Stimulated activated CD8-positive, alpha-beta memory T cell treated with anti-CD3 and anti-CD28 coated beads, Interleukin-7, amount 100 ng/mL, for 1 hour (primary cell): ENCODE measurements at regions not wholly inside any gene's neighbourhood (a gene's known extent, or its start where the extent isn't known, plus 50 kb on each side); places are given as distances from the start of the nearest gene placed in this dataset.

ENCODE experiments used
- DNase-seq, 2 donors: peaks; one replicate each; pipeline ENCODE4 v3.0.0-alpha.2; 2020; ENCODE audit warnings: low read depth in 2 of 2

DNA sequence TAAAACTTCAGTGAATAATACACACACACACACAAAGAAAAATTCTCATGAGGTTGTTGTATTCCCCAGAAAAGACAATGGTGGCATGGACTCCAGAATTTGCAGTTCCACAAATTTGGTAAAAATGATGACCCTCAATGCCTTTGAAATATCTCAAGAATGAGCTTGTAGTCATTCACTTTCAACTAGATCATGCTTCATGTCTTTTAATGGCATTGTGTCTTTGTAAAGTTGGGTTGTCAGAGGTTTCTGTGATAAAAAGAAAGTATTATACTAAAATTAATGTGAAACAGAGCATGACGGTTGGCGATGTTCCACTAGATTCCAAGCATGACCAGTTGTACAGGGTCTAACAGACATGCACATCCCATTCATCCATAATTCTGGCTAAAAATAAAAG, 685.0 kb upstream of the FRG1 start:
- DNase-seq, result no peak

DNA sequence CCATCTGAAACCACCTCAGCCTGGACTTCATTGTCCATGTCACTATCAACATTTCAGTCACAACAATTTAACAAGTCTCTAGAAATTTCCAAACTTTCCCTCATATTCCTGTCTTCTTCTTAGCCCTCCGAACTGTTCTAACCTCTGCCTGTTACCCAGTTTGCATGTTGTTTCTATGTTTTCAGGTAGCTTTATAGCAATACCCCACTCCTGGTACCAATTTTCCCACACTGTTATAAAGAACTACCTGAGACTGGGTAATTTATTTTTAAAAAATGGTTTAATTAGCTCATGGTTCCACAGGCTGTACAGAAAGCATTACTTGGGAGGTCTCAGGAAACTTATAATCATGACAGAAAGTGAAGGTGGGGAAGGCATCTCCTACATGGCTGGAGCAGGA, 679.2 kb upstream of the FRG1 start:
- DNase-seq, result no peak

DNA sequence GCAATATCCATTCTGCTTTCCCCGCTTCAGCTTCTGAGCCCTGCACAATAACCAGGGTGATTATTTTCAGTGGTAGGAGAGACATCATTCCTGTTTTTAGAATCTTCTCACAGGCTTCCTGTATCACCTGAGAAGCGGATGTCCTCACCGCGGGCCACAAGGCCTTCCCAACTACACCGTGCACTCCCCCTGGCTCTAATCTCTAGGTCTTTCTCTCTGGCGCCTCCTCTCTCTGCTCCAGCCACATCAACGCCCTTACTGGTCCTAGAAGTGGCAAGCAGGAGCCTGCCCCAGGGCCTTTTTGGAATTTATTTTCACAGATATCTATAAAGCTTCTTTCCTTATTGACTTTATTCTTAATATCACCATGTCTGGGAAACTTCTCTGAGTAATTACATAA, 675.2 kb upstream of the FRG1 start:
- DNase-seq, result no peak

DNA sequence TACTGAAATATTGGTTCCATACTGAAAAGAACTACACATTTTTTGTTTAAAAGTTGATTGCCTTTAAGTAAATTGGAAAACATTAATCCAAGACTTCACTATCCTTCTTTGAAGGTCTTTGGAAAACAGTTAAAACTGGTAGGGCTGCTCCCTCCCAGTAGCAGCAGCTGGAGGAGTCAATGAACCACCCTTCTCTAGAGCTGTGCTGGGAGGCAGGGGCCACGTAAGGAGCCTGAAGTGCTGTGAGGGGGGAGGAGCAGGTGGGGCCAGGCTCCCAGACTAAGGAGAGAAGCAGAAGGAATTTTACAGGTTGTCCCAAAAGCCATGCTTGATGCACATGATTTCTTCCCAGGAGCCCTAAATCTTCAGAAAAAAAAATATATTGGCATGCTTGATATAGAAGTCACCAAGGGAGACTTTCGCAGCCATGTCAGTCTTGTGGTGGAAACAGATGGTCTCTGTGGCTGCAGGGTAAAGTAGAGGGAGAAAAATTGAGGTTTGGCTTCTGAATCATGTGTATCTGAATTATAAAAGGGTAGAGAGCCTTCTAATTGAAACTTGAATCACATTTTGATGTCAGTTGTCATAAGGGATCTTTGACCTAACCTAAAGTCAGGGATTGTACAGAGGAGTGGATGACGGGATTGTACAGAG, 673.2 kb upstream of the FRG1 start:
- no peak for DNase-seq

DNA sequence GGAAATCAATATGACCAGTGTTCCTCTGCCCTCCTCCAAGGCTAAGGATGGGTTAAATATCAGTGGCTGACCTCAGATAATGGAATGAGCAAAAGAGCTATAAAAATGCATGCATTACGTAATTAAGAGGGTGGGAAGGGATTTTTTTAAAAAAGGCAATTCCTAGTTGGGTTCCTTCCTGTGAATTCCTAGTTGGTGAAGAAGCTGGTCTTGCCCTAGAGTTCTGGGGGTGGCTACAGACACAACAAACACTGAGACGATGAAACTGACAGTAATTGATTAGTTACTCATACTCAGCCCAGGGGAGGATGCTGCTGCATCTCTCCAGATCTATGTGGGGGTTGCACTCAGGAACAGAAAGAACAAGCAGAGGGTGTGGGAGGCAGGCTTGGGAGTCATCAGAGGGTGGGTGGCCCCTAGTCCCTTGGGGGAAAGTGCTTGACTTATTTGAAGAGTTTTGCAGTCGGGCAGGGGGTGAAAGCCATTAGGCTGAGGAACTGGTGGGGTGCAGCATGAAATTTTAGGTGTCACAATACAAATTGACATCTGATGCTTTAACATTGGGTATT, 662.0 kb upstream of the FRG1 start:
- DNase-seq, result no peak

DNA sequence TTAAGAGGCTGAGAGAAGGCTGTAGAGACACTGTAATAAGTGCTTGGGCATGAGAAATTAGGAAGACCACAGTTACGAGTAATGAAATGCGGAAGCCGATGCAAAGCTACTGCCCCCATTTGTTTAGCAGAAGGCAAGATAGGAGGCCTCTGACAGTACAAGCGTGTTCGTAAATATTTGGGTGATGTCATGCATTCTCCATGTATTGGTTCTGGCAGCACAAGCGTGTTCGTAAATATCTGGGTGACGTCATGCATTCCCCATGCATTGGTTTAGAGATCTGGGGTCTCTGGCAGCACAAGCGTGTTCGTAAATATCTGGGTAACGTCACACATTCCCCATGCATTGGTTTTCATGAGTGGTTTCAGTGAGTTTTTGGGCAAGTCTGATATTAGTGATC, 661.5 kb upstream of the FRG1 start:
- DNase-seq, result no peak

DNA sequence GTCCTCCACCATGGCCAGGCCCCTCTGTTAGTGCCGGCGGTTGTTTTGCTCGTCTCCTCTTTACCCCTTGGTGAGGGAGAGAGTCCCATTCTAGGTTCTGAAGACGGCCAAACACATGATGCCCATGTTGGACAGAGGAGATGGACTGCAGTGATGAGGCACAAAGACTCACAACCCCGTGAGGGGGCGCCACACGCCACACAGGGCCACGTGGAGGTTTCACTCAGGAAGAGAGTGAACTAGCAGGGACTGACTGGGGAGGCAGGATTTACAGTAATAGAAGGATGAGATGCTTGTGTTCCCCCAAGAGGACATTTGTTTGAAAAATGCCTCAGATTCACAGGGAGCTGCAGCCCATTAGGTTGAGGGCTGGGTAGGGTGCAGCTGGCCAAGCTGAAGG, 655.3 kb upstream of the FRG1 start:
- no peak for DNase-seq

DNA sequence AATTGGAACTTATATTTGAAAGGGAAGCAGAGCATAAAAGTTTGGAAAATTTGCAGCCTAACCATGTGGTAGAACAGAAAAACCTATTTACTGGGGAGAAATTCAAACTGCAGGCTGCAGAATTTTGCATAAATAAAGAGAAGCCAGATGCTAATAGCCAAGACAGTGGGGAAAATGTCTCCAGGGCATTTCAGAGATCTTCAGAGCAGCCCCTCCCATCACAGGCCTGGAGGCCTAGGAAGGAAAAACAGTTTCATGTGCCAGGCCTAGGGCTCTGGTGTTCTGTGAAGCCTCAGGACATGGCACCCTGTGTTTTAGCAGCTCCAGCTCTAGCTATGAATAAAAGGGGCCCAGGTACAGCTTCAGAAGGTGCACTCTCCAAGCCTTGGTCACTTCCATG, 648.7 kb upstream of the FRG1 start:
- DNase-seq, result no peak

DNA sequence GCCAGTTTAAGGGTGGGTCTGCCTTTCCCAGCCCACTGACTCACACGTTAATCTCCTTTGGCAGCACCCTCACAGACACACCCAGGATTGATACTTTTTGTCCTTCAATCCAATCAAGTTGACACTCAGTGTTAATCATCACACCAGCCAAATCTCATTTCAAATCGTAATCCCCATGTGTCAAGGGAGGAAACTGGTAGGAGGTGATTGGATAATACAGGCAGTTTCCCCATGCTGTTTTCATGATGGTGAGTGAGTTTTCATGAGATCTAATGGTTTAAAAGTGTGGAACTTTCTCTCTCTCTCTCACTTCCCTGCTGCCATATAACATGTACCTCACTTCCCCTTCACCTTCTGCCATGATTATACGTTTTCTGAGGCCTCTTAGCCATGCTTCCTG, 647.2 kb upstream of the FRG1 start:
- no peak for DNase-seq

DNA sequence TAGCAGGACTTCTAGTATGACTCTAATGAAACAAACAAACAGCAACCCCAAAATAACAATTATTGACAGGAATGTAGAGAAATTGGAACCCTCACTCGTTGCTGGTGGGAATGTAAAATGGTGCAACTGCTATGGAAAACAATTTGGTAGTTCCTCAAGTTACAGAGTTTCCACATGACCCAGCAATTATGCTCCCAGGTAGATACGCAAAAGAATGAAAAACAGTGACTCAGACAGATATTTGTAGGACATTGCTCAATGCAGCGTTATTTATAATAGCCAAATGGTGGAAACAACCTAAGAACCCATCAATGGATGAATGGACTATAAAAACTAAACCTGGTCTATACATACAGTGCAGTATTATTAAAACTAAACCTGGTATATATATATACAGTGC, 646.1 kb upstream of the FRG1 start:
- DNase-seq, result no peak

DNA sequence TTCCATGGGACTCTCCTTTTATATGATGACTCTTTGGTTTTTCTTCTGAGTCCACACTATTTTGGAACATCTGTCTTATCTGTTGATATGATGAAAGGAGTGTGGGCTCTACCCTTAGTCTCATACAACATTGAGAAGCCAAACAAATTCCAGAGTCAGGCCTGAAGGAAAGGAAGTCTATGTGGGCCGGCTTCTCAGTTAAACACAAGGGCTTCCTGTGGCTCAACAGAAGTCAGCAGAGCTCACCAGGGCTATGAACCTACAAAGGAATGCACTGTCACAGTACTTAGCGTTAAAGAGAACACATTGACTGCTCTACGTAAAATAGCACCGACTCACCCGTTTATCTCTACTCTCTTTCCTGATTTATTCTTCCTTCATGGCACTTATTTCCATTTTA, 641.0 kb upstream of the FRG1 start:
- no peak for DNase-seq

DNA sequence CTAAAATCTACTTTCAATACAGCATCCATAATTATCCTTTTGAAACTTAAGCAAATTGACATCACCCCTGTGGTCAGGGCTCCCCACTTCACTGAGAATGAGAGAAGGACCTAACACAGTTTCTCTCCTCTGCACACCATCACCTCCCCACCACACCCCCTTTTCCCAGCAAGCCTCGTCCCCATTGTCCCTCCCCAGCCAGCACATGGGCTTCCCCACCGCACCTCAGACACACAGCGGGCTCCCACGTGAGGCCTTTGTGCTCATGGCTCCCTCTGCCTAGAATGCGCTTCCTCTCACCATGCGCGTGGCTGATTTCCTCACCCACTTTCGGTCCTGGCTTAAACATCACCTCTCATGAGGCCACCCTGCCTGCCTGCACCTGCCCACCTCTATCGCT, 639.0 kb upstream of the FRG1 start:
- no peak for DNase-seq

DNA sequence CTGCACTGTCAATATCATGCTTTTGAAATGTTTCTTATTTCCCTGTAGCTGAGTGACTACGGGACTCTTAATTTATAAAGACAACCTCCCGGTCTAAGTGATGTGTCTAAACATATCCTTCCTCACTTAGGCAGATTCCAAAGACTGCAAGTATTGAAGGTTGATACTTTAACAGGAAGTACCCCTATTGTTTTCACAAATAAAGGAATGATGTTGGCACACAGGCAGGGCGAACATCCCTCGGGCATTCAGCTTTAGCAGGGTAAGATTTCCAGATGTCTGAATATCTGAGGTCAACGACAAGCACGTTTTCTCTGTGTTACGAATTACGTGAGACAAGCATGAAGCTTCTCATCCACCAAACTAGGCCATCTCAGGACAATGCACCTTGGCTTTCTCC, 638.0 kb upstream of the FRG1 start:
- no peak for DNase-seq

DNA sequence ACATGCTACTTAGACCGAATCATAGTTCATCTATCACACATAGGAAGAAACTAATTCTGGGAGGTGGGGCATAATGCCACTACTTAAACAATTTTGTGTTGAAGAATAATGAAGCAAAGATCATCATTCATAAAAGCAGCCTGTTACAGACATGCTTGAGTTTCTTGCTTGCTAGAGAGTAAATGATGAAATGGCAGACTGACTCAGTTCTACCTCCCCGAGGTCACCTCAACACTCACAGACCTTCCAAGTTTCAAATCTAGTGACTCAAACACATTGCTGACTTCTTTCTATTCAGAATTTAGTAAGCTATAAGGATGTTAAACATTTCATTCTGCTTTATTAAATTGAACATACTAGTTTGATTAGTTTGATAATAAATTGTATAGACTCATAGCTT, 636.5 kb upstream of the FRG1 start:
- DNase-seq, result no peak

DNA sequence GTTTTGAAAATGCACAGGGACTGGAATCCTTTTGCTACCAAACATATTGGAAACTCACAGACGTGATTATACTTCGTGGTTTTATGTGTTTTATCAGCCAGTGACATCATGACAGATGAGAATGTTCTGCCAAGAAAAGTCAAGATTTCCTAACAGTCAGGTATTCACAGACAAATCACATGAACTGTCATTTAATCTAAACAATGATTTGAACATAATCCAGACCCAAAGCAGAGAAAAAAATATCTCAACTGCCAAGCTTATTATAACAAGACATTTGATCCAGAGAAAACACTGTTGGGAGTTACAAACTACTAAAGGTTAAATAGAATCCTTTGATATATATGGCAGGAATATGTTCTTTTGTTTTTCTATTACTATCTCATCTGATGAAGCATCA, 635.9 kb upstream of the FRG1 start:
- DNase-seq, result no peak

DNA sequence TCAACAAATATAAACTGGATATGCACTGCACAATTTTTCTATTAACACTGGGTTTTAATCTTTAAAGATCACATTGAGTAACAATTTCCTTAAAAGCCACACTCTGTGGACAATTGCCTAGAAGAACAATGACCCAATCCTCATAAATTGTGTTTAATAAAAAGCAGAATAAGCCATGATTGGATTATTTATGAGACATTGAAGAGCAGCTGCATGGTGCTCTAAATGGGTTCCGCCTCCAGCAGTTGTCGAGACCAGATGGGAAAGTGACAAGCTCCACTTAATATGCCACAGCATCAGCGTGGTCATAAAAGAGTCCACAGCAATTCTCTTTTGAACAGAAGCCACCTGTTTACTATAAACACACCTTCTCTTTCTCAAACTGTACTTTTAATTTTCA, 635.2 kb upstream of the FRG1 start:
- no peak for DNase-seq

DNA sequence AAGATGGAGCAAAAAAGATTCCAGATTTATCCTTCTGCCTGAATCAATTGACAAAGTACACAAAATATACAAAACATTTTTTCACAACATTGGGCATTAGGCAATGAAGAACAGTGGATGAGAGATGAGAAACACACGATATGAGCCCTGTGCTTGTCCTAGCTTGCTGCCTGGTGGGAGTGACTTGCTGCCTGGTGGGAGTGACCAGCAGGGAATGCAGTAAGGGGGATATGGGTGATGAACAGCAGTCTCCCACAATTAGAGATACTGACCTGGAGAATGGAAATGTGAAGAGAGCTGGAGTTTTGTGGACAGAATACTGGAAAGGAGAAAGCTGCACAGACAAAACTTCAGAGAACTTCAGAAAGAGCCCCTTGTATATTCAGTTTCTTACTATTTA, 629.4 kb upstream of the FRG1 start:
- DNase-seq, result no peak

DNA sequence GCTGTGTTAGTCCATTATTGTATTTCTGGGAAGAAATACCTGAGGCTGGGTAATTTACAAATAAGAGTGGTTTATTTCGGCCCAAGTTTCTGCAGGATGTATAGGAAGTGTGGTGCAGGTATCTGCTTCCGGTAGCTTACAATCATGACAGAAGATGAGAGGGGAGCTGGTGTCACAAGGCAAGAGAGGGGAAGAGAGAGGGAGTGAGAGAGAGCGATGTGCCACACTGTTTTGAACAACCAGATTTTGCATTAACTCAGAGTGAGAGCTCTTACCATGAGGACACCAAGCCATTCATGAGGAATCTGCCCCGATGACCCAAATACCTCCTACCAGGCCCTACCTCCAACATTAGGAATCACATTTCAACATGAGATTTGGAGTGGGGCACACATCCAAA, 627.6 kb upstream of the FRG1 start:
- no peak for DNase-seq

DNA sequence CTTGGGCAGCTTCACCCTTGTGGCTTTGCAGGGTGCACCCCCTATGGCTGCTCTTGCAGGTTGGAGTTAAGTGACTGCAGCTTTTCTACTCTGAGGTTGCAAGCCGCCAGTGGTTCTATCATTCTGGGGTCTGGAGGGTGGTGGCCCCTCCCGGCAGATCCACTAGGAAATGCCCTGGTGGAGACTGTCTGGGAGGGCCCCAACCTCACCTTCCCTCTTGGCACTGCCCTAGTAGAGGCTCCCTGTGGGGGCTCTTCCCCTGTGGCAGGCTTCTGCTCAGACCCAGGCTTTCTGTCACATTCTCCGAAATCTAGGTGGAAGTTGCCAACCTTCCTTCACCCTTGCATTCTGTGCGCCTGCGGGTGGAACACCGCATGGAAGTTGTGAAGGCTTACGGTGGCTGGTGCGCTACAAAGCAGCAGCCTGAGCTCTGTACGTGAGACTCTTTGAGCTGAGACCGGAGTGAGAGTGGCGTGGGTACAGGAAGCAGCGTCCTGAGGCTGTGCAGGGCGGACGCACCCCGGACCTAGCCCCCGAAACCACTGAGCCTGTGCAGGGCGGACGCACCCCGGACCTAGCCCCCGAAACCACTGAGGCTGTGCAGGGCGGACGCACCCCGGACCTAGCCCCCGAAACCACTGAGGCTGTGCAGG, 626.7 kb upstream of the FRG1 start:
- no peak for DNase-seq

DNA sequence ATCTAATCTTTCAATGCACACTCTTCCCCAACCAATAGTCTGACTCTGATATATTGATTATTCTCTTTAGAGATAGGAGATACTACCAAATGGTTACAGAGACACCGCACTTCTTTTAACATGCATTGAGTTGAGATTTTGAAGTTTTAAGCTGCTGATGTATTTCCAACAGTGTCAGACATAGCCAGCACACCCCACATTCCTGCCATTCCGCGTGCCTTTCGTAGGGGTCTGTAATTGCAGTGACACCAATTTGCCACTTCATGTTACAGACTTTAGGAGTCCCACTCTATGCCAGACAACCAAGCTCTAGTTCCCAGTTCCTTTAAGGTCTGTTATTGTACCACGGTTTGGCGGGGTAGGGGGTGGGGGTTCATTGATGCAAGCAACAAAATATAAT, 618.2 kb upstream of the FRG1 start:
- DNase-seq, result no peak

DNA sequence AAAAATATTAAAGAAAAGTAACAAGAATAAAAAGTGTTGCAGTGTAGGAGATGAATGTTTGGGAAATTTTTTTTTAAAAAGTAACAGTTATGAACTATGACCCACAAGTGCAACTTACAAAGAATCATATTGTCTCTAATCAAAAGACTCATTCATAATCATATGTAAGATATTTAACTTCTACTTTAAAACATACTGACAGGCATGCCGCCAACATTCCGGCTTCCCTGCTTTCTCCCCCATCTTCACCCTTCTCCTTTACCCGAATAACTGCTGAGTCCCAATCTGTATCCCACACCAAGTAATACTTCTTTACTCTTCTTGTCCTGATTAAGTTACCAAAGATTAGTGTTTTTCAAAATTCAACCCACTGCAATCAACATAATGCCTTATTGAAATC, 598.8 kb upstream of the FRG1 start:
- DNase-seq, result no peak

DNA sequence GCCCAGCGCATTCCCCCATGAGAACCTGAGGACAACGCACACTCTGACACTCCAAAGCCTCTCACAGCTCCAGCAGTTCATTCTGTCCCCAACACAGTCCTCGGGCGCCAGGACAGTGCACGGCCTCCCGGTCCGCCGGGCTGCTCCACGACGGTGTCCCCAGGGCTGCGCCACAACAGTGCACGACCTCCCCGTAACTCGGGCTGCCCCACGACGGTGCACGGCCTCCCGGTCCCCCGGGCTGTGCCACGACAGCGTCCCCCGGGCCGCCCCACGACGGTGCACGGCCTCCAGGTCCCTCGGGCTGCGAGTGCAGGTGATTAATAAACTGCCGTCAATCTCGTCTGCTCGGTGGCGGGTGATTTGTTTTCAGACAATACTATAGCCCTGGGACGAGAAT, 585.1 kb upstream of the FRG1 start:
- DNase-seq, result no peak

DNA sequence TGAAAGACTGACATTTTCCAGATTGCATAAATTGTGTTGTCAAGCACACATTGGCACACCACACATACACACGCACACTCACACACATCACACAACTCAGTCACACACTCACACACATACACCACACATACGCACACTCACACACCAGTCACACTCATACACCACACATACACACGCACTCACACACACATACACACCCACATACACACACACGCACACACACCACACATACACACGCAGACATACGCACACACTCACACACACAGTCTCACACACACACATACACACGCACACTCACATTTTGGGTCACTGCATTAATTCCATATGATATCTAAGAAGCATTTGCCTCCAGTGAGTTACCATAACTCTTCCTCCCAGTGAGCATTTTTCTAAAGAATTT, 578.3 kb upstream of the FRG1 start:
- DNase-seq, result no peak

DNA sequence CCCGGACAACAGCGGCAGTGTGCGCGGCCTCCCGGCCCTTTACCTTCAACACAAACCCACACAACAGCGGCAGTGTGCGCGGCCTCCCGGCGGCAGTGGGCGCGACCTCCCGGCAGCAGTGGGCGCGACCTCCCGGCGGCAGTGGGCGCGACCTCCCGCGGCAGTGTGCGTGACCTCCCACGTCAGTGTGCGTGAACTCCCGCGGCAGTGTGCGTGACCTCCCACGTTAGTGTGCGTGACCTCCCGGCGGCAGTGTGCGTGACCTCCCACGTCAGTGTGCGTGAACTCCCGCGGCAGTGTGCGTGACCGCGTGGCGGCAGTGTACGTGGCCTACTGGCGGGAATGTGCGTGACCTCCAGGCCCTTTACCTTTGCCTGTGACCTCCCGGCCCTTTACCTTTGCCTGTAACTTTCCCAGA, 576.6 kb upstream of the FRG1 start:
- no peak for DNase-seq
